HG03354 (cell line): ENCODE measurements at regions not wholly inside any gene's neighbourhood (a gene's known extent, or its start where the extent isn't known, plus 50 kb on each side); places are given as distances from the start of the nearest gene placed in this dataset.

ENCODE experiments used
- ATAC-seq: cut with Tn5 transposase; IDR thresholded peaks from one replicate; pipeline ENCODE4 v1.9.1; 2021; ENCODE audit warnings: mild to moderate bottlenecking; ENCODE audit not compliant: unreplicated experiment, poor library complexity, severe bottlenecking

GRCh38 chr2:2826621-2827020, 495.5 kb upstream of the MYT1L start:
- no peak for ATAC-seq

- no peak for ATAC-seq
Measured at GRCh38 chr2:2826209-2826551, 495.1 kb upstream of the MYT1L start.

- no peak for ATAC-seq
Measured at GRCh38 chr2:2825516-2826208, 494.6 kb upstream of the MYT1L start.

- no peak for ATAC-seq
Measured at GRCh38 chr2:2825062-2825461, 494.0 kb upstream of the MYT1L start.

GRCh38 chr2:2824588-2824987, 493.5 kb upstream of the MYT1L start:
- no peak for ATAC-seq

GRCh38 chr2:2823061-2823753, 492.1 kb upstream of the MYT1L start:
- no peak for ATAC-seq

GRCh38 chr2:2822143-2822542, 491.1 kb upstream of the MYT1L start:
- no peak for ATAC-seq

GRCh38 chr2:2812648-2813047, 481.6 kb upstream of the MYT1L start:
- ATAC-seq, result no peak

- no peak for ATAC-seq
Measured at GRCh38 chr2:2812117-2812516, 481.0 kb upstream of the MYT1L start.

GRCh38 chr2:2810504-2810903, 479.4 kb upstream of the MYT1L start:
- no peak for ATAC-seq

GRCh38 chr2:2809771-2810170, 478.7 kb upstream of the MYT1L start:
- no peak for ATAC-seq

- no peak for ATAC-seq
Measured at GRCh38 chr2:2808551-2809058, 477.5 kb upstream of the MYT1L start.

- no peak for ATAC-seq
Measured at GRCh38 chr2:2806711-2807110, 475.6 kb upstream of the MYT1L start.

- no peak for ATAC-seq
Measured at GRCh38 chr2:2805263-2805662, 474.2 kb upstream of the MYT1L start.

- ATAC-seq, result no peak
Measured at GRCh38 chr2:2804528-2804927, 473.5 kb upstream of the MYT1L start.

- ATAC-seq, result no peak
Measured at GRCh38 chr2:2801458-2801857, 470.4 kb upstream of the MYT1L start.

GRCh38 chr2:2800697-2801096, 469.6 kb upstream of the MYT1L start:
- ATAC-seq, result no peak

- ATAC-seq, result no peak
Measured at GRCh38 chr2:2800001-2800400, 468.9 kb upstream of the MYT1L start.

GRCh38 chr2:2799151-2799697, 468.1 kb upstream of the MYT1L start:
- ATAC-seq, result no peak

GRCh38 chr2:2798337-2798736, 467.3 kb upstream of the MYT1L start:
- ATAC-seq, result no peak

- no peak for ATAC-seq
Measured at GRCh38 chr2:2797797-2798196, 466.7 kb upstream of the MYT1L start.
